Endothelial cell of umbilical vein (primary cell): ENCODE measurements at regions not wholly inside any gene's neighbourhood (a gene's known extent, or its start where the extent isn't known, plus 50 kb on each side); places are given as distances from the start of the nearest gene placed in this dataset.

Experiments used
- BruUV-seq: library from RNA; stranded (reverse); fragments of 400-500 nt; replicated peaks from 2 replicates; lab custom pipeline; 2021; lab: Mats Ljungman, UMichigan
- CTCF ChIA-PET: fragments of 300-600, 350-600 bp; sonication (Branson Sonifier 250); formaldehyde crosslinking; loops from one replicate; lab custom pipeline; 2021; ENCODE audit warnings: antibody characterized with exemption, inconsistent platforms; lab: Charles Lee
- POLR2A ChIA-PET: fragments of 300-600, 350-600 bp; sonication (Branson Sonifier 250); formaldehyde crosslinking; loops from one replicate; lab custom pipeline; 2021; ENCODE audit warnings: antibody characterized with exemption, inconsistent platforms; lab: Charles Lee
- DNase-seq: peaks from one replicate; pipeline ENCODE4 v3.0.0-alpha.2; 2011; ENCODE audit warnings: low read depth, low spot score
- FAIRE-seq: peaks from 2 replicates; lab custom pipeline; 2011; peaks lifted over from hg19 to GRCh38; lab: Jason Lieb, UNC
- H2AFZ ChIP-seq: 2 replicates; pipeline ENCODE4 v1.6.0; 2012; ENCODE audit warnings: low read depth, low read length, control low read depth, inconsistent platforms
- H3K27ac ChIP-seq: 2 replicates; pipeline ENCODE4 v1.5.1; 2011; ENCODE audit warnings: low read depth, mild to moderate bottlenecking, control low read depth, low read length, moderate library complexity; ENCODE audit not compliant: insufficient read depth
- H3K27me3 ChIP-seq, 2 experiments: 2 replicates each; pipeline versions ENCODE4 v1.6.0 to v1.6.1; 2011; ENCODE audit warnings: low read length in 2 of 2, mixed read lengths in 1 of 2; ENCODE audit not compliant: control insufficient read depth in 2 of 2, insufficient read depth in 2 of 2
- H3K36me3 ChIP-seq, 2 experiments: 2 replicates in 1 of 2; 3 replicates in 1 of 2; pipeline ENCODE4 v1.5.1; 2011; ENCODE audit warnings: low read length in 2 of 2, mild to moderate bottlenecking in 1 of 2, moderate library complexity in 1 of 2; ENCODE audit not compliant: control insufficient read depth in 2 of 2, insufficient read depth in 2 of 2; ENCODE audit errors: extremely low read depth in 1 of 2
- H3K4me1 ChIP-seq: 3 replicates; pipeline ENCODE4 v1.5.1; 2011; ENCODE audit warnings: mild to moderate bottlenecking, low read length; ENCODE audit not compliant: control insufficient read depth, insufficient read depth; ENCODE audit errors: extremely low read depth
- H3K4me2 ChIP-seq: 2 replicates; pipeline ENCODE4 v1.6.1; 2011; ENCODE audit warnings: low read length, control low read depth, mixed read lengths; ENCODE audit not compliant: insufficient read depth
- H3K4me3 ChIP-seq, 3 experiments: fragments of 200-600 bp in 1 of 3; sonication (generic), shearing (Covaris generic) in 1 of 3; replicated peaks in 1 of 3; 2 replicates each; pipeline ENCODE4 v1.5.1; 2011 to 2016; ENCODE audit warnings: control low read depth in 3 of 3, low read length in 3 of 3, mild to moderate bottlenecking in 2 of 3, inconsistent platforms in 1 of 3, low read depth in 1 of 3, moderate library complexity in 1 of 3; ENCODE audit not compliant: insufficient read depth in 1 of 3
- H3K79me2 ChIP-seq: 2 replicates; pipeline ENCODE4 v1.6.0; 2012; ENCODE audit warnings: low read length, inconsistent platforms; ENCODE audit not compliant: control insufficient read depth, insufficient read depth
- H3K9ac ChIP-seq: replicated peaks from 2 replicates; pipeline ENCODE3; 2011; ENCODE audit warnings: low read length, control low read depth; ENCODE audit not compliant: insufficient read depth; ENCODE audit errors: extremely low read depth
- H3K9me1 ChIP-seq: replicated peaks from 3 replicates; pipeline ENCODE4 v1.6.0; 2011; ENCODE audit warnings: mild to moderate bottlenecking, low read length; ENCODE audit not compliant: control insufficient read depth, insufficient read depth; ENCODE audit errors: extremely low read depth
- H3K9me3 ChIP-seq: replicated peaks from 2 replicates; pipeline ENCODE4 v1.5.1; 2012; ENCODE audit warnings: low read length, inconsistent platforms; ENCODE audit not compliant: control insufficient read depth, insufficient read depth
- H4K20me1 ChIP-seq: replicated peaks from 2 replicates; pipeline ENCODE3; 2011; ENCODE audit warnings: mild to moderate bottlenecking, low read length; ENCODE audit not compliant: control insufficient read depth, insufficient read depth; ENCODE audit errors: extremely low read depth
- GATA2 ChIP-seq: IDR thresholded peaks from 2 replicates; pipeline ENCODE4 v1.7.0; 2011; ENCODE audit warnings: low read depth, mild to moderate bottlenecking, moderate library complexity, mixed read lengths, low read length; ENCODE audit not compliant: insufficient read length, insufficient read depth
- JUN ChIP-seq: IDR thresholded peaks from 2 replicates; pipeline ENCODE4 v1.6.1; 2011; ENCODE audit warnings: borderline replicate concordance, low read depth; ENCODE audit not compliant: insufficient read length, insufficient read depth
- MYC ChIP-seq: IDR thresholded peaks from one replicate; pipeline ENCODE4 v1.6.1; 2011; ENCODE audit warnings: mild to moderate bottlenecking, low read depth, low read length
- POLR2A ChIP-seq: IDR thresholded peaks from 2 replicates; pipeline ENCODE4 v1.6.1; 2012; ENCODE audit warnings: low read depth, mild to moderate bottlenecking, control low read depth, low read length
- POLR2AphosphoS5 ChIP-seq: IDR thresholded peaks from 2 replicates; pipeline ENCODE4 v1.6.1; 2012; ENCODE audit warnings: low read depth, mild to moderate bottlenecking, control low read depth, low read length, moderate library complexity; ENCODE audit not compliant: insufficient read depth
- dilution Hi-C: fragments of 300-500 bp; cut with MboI; formaldehyde crosslinking; loops from one replicate; pipeline ENCODE4 v1.15.0; 2019; ENCODE audit warnings: low sequenced_read_pairs; ENCODE audit not compliant: extremely low pct_ligation_motif_present
- intact Hi-C: fragments of 100-400 bp; cut with micrococcal nuclease; formaldehyde crosslinking; loops from one replicate; pipeline ENCODE4 v1.10.0; 2022
- TF ChIP-seq, protein P1 (sequence below), 2 donors: IDR thresholded peaks; 1 replicate in 1 of 2; 2 replicates in 1 of 2; pipeline ENCODE4 v1.5.1; 2011; ENCODE audit warnings: low read length in 2 of 2, mild to moderate bottlenecking in 2 of 2, moderate library complexity in 2 of 2, control low read depth in 1 of 2, inconsistent platforms in 1 of 2, low read depth in 1 of 2; ENCODE audit not compliant: insufficient read depth in 1 of 2; ENCODE audit errors: extremely low read depth in 1 of 2

DNA sequence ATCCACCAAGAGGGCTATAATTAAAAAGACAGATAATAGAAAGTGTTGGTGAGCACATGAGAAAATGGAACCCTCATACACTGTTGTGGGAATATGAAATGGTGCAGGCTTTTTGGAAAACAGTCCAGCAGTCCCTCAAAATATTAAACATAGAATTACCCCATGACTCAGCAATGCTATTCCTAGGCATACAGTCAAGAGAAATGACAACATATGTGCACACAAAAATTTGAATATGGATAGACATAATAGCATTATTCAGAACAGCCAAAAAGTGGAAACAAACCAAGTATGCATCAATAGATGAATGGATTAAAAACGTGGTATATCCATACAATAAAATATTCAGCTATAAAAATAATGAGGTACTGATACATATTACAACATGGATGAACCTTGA lies 64.5 kb upstream of the GDF10 start:
- Histone ChIP-seq H3K4me1 (no peaks in the 10 kb centered on the region), H3K4me2 (no peak overlapping the region), H3K4me3 (no peak overlapping the region), H3K79me2 (no peaks in the 10 kb centered on the region), H3K36me3 (no peaks in the 10 kb centered on the region), H3K9ac (no peak overlapping the region), H3K27me3 (no peaks in the 10 kb centered on the region), H2AFZ (no peak overlapping the region), H3K9me1 (no peaks in the 10 kb centered on the region), H4K20me1 (no peaks in the 10 kb centered on the region), H3K9me3 (no peaks in the 10 kb centered on the region), H3K27ac (no peak overlapping the region)
- intact Hi-C loops (no loop called here), dilution Hi-C loops (no loop called here)
- TF ChIP-seq JUN (no peak), POLR2A (no peak), POLR2AphosphoS5 (no peak), GATA2 (no peak), MYC (no peak)
- TF ChIP-seq, protein P1, sequence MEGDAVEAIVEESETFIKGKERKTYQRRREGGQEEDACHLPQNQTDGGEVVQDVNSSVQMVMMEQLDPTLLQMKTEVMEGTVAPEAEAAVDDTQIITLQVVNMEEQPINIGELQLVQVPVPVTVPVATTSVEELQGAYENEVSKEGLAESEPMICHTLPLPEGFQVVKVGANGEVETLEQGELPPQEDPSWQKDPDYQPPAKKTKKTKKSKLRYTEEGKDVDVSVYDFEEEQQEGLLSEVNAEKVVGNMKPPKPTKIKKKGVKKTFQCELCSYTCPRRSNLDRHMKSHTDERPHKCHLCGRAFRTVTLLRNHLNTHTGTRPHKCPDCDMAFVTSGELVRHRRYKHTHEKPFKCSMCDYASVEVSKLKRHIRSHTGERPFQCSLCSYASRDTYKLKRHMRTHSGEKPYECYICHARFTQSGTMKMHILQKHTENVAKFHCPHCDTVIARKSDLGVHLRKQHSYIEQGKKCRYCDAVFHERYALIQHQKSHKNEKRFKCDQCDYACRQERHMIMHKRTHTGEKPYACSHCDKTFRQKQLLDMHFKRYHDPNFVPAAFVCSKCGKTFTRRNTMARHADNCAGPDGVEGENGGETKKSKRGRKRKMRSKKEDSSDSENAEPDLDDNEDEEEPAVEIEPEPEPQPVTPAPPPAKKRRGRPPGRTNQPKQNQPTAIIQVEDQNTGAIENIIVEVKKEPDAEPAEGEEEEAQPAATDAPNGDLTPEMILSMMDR (IDR thresholded peaks at IDR 0.05; ENCODE audit: extremely low read depth in 1 of 2, insufficient read depth in 1 of 2, low read depth in 1 of 2, low read length in 2 of 2): no peak
- DNase-seq (no peak), FAIRE-seq (no peak)
- POLR2A ChIA-PET: no interaction called here
- no TSS peak for BruUV-seq
- CTCF ChIA-PET: no interaction called here
